Gastrocnemius medialis (tissue), 4 donors: ENCODE measurements at regions not wholly inside any gene's neighbourhood (a gene's known extent, or its start where the extent isn't known, plus 50 kb on each side); places are given as distances from the start of the nearest gene placed in this dataset.

ENCODE experiments used
- ATAC-seq, 2 donors: fragments of 150-250 bp; one replicate each; pipeline ENCODE4 v1.9.1; 2016
- DNase-seq, 2 donors: peaks; one replicate each; pipeline ENCODE4 v3.0.0-alpha.2; 2019
- H3K27ac ChIP-seq, 4 donors: fragments of 200-600 bp; sonication (generic); 1 replicate in 1 of 4; 2 replicates in 3 of 4; pipeline ENCODE4 v1.5.1; 2016 to 2018; ENCODE audit warnings: mild to moderate bottlenecking in 2 of 4, moderate library complexity in 1 of 4
- H3K27me3 ChIP-seq, 3 donors: fragments of 200-600 bp; sonication (generic) in 2 of 3; 1 replicate in 1 of 3; 2 replicates in 2 of 3; pipeline versions ENCODE4 v1.5.1 to v1.6.0; 2016 to 2019; ENCODE audit warnings: mild to moderate bottlenecking in 1 of 3, moderate library complexity in 1 of 3
- H3K36me3 ChIP-seq, 2 donors: fragments of 200-600 bp; sonication (generic) in 1 of 2; one replicate each; pipeline ENCODE4 v1.5.1; 2017 to 2018
- H3K4me1 ChIP-seq, 2 donors: fragments of 200-600 bp; sonication (generic) in 1 of 2; one replicate each; pipeline ENCODE4 v1.5.1; 2016 to 2017; ENCODE audit warnings: mild to moderate bottlenecking in 2 of 2
- H3K4me3 ChIP-seq, 4 donors: fragments of 200-600 bp; sonication (generic) in 3 of 4; 1 replicate in 1 of 4; 2 replicates in 3 of 4; pipeline ENCODE4 v1.5.1; 2016 to 2019; ENCODE audit warnings: mild to moderate bottlenecking in 2 of 4
- H3K9me3 ChIP-seq, 3 donors: fragments of 200-600 bp; sonication (generic) in 2 of 3; 1 replicate in 1 of 3; 2 replicates in 2 of 3; pipeline ENCODE4 v1.5.1; 2016 to 2019
- POLR2A ChIP-seq, 2 donors: fragments of 450-650 bp; IDR thresholded peaks; one replicate each; pipeline ENCODE4 v1.6.1; 2017; ENCODE audit warnings: antibody characterized with exemption in 2 of 2, mild to moderate bottlenecking in 2 of 2, moderate library complexity in 2 of 2
- in situ Hi-C, 4 donors: fragments of 200-750 bp; cut with MboI; loops; one replicate each; pipeline versions ENCODE4 v1.15.0 to v1.8.0; 2017; ENCODE audit warnings: low sequenced_read_pairs in 4 of 4
- intact Hi-C: fragments of 100-400 bp; cut with DNase I; formaldehyde crosslinking; loops from one replicate; pipeline ENCODE4 v1.15.1; 2023; ENCODE audit warnings: low total_unique reads
- TF ChIP-seq, protein P1 (sequence below), 5 experiments: fragments of 450-650 bp in 3 of 5; fragments of 200-600 bp in 2 of 5; sonication (generic) in 2 of 5; IDR thresholded peaks in 4 of 5; conservative IDR thresholded peaks in 1 of 5; 1 replicate in 4 of 5; 2 replicates in 1 of 5; pipeline ENCODE4 v1.5.1; 2016 to 2019; ENCODE audit warnings: antibody characterized with exemption in 5 of 5, mild to moderate bottlenecking in 3 of 5, moderate library complexity in 3 of 5

DNA sequence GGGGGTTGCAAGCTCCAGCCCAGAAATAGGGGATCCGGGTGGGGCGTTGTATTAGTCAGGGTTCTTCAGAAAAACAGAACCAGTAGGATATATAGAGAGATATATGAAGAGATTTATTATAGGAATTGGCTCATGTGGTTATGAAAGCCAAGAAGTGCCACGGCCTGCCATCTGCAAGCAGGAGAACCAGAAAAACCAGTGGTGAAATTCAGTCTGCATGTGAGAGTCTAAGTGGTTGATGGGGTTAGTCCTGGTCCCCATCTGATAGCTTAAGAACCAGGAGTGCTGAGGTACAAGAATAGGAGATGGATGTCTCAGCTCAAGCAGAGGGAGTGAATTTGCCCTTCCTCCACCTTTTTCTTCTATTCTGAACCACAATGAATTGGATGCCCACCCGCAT, 123.4 kb upstream of the APC start:
- Histone ChIP-seq H3K4me1 (no peaks in the 10 kb centered on the region), H3K4me3 (no peak overlapping the region), H3K36me3 (no peaks in the 10 kb centered on the region), H3K27me3 (no peaks in the 10 kb centered on the region), H3K27ac (no peak overlapping the region), H3K9me3 (no peaks in the 10 kb centered on the region)
- TF ChIP-seq, protein P1, sequence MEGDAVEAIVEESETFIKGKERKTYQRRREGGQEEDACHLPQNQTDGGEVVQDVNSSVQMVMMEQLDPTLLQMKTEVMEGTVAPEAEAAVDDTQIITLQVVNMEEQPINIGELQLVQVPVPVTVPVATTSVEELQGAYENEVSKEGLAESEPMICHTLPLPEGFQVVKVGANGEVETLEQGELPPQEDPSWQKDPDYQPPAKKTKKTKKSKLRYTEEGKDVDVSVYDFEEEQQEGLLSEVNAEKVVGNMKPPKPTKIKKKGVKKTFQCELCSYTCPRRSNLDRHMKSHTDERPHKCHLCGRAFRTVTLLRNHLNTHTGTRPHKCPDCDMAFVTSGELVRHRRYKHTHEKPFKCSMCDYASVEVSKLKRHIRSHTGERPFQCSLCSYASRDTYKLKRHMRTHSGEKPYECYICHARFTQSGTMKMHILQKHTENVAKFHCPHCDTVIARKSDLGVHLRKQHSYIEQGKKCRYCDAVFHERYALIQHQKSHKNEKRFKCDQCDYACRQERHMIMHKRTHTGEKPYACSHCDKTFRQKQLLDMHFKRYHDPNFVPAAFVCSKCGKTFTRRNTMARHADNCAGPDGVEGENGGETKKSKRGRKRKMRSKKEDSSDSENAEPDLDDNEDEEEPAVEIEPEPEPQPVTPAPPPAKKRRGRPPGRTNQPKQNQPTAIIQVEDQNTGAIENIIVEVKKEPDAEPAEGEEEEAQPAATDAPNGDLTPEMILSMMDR (IDR thresholded peaks at IDR 0.05 in 4 of 5, conservative IDR thresholded peaks at IDR 0.05 in 1 of 5) = no peak
- no peak for TF ChIP-seq POLR2A (IDR thresholded peaks at IDR 0.05)
- intact Hi-C loops (no loop called here), in situ Hi-C loops (no loop called here)
- no peak for ATAC-seq
- DNase-seq = no peak

DNA sequence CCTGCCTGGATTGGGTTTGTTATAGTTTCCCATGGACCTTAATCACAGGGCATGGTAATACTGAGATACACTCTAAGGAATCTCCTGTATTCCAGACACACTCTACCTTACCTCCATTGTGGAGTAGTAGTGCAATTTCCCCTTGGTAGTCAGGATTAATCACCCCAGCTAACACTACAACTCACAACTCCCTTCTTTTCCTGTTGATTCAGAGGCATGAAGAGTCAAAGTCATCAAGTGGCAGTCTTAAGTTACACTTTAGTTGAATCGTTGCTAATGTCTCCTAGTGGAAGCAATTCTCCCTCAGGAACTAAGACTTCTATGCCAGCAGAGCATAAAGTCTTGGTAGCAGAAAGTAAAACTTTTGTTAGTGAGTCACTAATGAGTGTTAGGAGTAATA, 122.7 kb upstream of the APC start:
- Histone ChIP-seq H3K4me1 (no peaks in the 10 kb centered on the region), H3K27ac (no peak overlapping the region), H3K36me3 (no peaks in the 10 kb centered on the region), H3K27me3 (no peaks in the 10 kb centered on the region), H3K4me3 (no peak overlapping the region), H3K9me3 (no peaks in the 10 kb centered on the region)
- DNase-seq (no peak), ATAC-seq (no peak)
- intact Hi-C loops (no loop called here), in situ Hi-C loops (no loop called here)
- TF ChIP-seq POLR2A (IDR thresholded peaks at IDR 0.05) = no peak
- TF ChIP-seq, protein P1 (IDR thresholded peaks at IDR 0.05 in 4 of 5, conservative IDR thresholded peaks at IDR 0.05 in 1 of 5) = no peak

DNA sequence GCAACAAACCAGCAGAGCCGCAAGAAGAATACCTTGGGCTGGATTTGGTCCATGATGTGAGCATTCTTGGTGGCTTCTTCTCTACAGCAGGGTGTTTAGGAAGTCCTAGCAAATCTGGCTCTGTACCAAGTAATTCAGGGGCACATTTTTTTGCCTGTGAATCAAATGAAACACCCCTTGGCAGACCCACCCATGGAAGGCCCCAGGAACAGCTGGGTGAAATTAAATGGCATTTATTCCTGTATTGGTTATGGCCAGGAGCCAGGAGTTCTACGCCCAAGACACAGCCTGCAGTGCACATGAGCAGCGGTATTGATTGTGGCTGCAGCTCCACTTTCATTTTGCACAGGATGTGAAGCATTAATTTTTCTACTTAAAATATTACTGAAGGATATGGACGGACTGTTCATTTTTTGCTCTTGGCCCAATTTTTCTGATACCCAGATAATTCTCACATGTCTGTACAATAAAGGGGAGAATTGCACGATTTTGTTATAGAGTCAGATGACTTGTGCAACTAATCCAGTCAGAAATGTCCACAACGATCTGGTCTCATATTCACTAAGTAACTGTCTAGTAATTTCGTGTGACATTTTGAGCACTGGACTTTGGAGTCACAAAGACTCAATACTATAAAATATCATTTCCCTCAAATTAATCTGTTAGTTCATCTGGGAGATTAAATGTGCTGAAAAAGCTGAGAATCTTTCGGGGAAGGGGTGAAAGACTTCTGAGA, 120.7 kb upstream of the APC start:
- ATAC-seq = no peak
- no peaks in the 10 kb centered on the region for H3K27me3 ChIP-seq
- no peak overlapping the region for H3K4me3 ChIP-seq

DNA sequence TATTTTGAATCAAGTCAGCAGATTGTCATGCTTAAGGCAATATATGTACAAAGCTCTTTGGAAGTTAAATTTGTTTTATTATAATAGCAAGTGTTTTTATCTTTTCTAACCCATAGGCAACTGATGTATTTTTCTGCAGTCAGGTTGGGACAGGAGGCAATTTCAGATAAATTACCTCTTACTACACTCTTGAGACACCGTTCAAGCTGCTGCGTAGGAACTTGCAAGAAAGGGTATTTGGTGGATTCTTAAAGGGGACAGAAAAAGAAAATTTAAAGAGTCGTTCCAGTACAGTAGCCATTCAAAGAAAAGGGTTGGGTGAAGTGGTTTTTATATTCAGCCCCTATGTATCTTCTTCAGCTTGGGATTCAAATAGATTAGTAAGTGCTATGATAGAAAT, 112.4 kb upstream of the APC start:
- no peaks in the 10 kb centered on the region for H3K27me3 ChIP-seq
- no peak overlapping the region for H3K27ac ChIP-seq
- no peak for ATAC-seq
- intact Hi-C loops = no loop called here
- TF ChIP-seq POLR2A (IDR thresholded peaks at IDR 0.05) = no peak
- TF ChIP-seq, protein P1 (IDR thresholded peaks at IDR 0.05 in 4 of 5, conservative IDR thresholded peaks at IDR 0.05 in 1 of 5) = no peak
- no peaks in the 10 kb centered on the region for H3K9me3 ChIP-seq
- no peak for DNase-seq
- peaks cover 0 to 21% of the 10 kb centered on the region in 2 donors for H3K4me1 ChIP-seq
- no peak overlapping the region for H3K4me3 ChIP-seq
- no peaks in the 10 kb centered on the region for H3K36me3 ChIP-seq
- in situ Hi-C loops = no loop called here

More for the DNA sequence above, 120.7 kb upstream of the APC start:
- no peak for DNase-seq
- no peaks in the 10 kb centered on the region for H3K36me3 ChIP-seq
- no peak for TF ChIP-seq POLR2A (IDR thresholded peaks at IDR 0.05)
- TF ChIP-seq, protein P1 (IDR thresholded peaks at IDR 0.05 in 4 of 5, conservative IDR thresholded peaks at IDR 0.05 in 1 of 5) = no peak
- H3K9me3 ChIP-seq = no peaks in the 10 kb centered on the region
- no peaks in the 10 kb centered on the region for H3K4me1 ChIP-seq
- in situ Hi-C loops (no loop called here), intact Hi-C loops (no loop called here)
- H3K27ac ChIP-seq = no peak overlapping the region
